OCI-LY3 (cell line): ENCODE measurements at regions not wholly inside any gene's neighbourhood (a gene's known extent, or its start where the extent isn't known, plus 50 kb on each side); places are given as distances from the start of the nearest gene placed in this dataset.

Experiments
- EZH2phosphoT487 ChIP-seq: fragments of 200-600 bp; shearing (Covaris generic); IDR thresholded peaks from 2 replicates; pipeline ENCODE4 v1.6.1; 2018; ENCODE audit warnings: antibody characterized with exemption, mixed run types, low read depth
- TF ChIP-seq, protein P1 (sequence below): fragments of 200-600, 300-600 bp; sonication (generic); IDR thresholded peaks from 2 replicates; pipeline ENCODE4 v1.5.1; 2014; ENCODE audit warnings: antibody characterized with exemption, low read length, low read depth

DNA sequence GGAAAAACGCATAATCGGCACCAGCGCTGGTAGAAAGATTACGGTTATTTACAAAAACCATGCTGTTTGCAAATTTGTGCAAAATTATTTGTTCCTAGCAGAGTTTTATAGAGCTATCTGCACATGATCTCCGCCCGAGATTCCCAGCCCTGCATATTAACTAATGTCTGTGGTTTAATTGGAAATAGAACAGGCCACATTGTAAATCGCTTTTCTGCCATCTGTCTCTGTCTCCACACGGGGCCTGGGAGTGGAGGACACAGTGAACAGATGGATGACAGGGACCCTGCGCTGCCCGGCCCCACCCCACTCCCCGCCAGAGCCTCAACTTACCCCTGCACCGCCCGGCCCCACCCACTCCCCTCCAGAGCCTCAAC, 126.9 kb downstream of the FAM53A start:
- TF ChIP-seq EZH2phosphoT487, result no peak
- TF ChIP-seq, protein P1, sequence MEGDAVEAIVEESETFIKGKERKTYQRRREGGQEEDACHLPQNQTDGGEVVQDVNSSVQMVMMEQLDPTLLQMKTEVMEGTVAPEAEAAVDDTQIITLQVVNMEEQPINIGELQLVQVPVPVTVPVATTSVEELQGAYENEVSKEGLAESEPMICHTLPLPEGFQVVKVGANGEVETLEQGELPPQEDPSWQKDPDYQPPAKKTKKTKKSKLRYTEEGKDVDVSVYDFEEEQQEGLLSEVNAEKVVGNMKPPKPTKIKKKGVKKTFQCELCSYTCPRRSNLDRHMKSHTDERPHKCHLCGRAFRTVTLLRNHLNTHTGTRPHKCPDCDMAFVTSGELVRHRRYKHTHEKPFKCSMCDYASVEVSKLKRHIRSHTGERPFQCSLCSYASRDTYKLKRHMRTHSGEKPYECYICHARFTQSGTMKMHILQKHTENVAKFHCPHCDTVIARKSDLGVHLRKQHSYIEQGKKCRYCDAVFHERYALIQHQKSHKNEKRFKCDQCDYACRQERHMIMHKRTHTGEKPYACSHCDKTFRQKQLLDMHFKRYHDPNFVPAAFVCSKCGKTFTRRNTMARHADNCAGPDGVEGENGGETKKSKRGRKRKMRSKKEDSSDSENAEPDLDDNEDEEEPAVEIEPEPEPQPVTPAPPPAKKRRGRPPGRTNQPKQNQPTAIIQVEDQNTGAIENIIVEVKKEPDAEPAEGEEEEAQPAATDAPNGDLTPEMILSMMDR, result no peak
